HFFc6 (cell line): ENCODE measurements at regions not wholly inside any gene's neighbourhood (a gene's known extent, or its start where the extent isn't known, plus 50 kb on each side); places are given as distances from the start of the nearest gene placed in this dataset.

ENCODE experiments used
- DNase-seq: peaks from one replicate; pipeline ENCODE4 v3.0.0-alpha.2; 2018
- H3K27ac Mint-ChIP-seq: 2 replicates; pipeline ENCODE4 v1.8.0; 2020; ENCODE audit warnings: mild to moderate bottlenecking, mixed read lengths
- H3K27me3 Mint-ChIP-seq: 2 replicates; pipeline ENCODE4 v1.8.0; 2021; ENCODE audit warnings: mild to moderate bottlenecking, moderate library complexity, mixed read lengths; ENCODE audit not compliant: insufficient read depth
- H3K36me3 Mint-ChIP-seq: 2 replicates; pipeline ENCODE4 v1.8.0; 2021; ENCODE audit warnings: low read depth, mixed read lengths
- H3K4me1 Mint-ChIP-seq: 2 replicates; pipeline ENCODE4 v1.8.0; 2020; ENCODE audit warnings: low read depth, mixed read lengths
- H3K4me3 Mint-ChIP-seq: 2 replicates; pipeline ENCODE4 v1.8.0; 2020; ENCODE audit warnings: mild to moderate bottlenecking, moderate library complexity, mixed read lengths
- H3K9me3 Mint-ChIP-seq: 2 replicates; pipeline ENCODE4 v1.8.0; 2020; ENCODE audit warnings: mild to moderate bottlenecking, mixed read lengths
- CTCF ChIP-seq: fragments of 200-600 bp; sonication (generic); IDR thresholded peaks from 2 replicates; pipeline ENCODE4 v1.5.0; 2021; ENCODE audit warnings: antibody characterized with exemption, mild to moderate bottlenecking

DNA sequence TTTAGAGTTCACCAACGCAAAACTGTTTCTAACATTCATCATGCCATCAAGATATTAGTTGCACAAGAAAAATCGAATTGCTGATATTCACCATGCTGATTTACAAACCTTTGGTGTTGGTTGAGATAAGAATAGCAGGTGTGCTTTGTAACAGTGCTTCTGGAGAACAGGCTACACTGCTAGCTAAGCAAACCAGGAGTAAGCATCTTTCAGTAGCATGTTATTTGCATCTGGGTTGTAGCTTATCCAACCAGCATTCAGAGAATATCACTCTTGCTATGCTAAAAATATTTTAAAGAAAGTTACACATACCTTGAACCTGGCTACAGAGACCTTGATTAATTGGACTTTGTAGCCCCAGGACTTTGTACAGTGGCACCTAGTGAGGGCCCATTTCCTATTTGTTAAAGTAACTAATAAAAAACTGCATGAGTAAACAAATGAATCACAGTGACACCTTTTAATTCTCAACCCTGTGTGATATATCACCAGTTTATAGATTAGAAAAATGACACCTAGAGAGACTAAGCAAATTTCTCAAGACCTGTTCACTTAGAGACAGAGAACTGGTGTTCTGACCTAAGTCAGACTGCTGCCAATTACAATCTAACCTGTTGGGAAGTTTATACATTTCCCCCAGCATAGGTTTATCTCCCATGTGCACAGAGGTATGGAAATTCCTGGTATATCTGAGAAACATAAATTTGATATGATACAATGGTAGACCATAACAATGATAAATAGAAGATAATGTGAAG lies 435.5 kb upstream of the TGFBR2 start:
- no peak overlapping the region for H3K4me3 Mint-ChIP-seq
- H3K4me1 Mint-ChIP-seq: peaks cover 11% of the 10 kb centered on the region
- DNase-seq: no peak
- H3K27ac Mint-ChIP-seq: no peak overlapping the region
- H3K9me3 Mint-ChIP-seq: 0 out of 2 replicates have a peak, but pooled peaks cover 6% of the 10 kb centered on the region
- no peaks in the 10 kb centered on the region for H3K27me3 Mint-ChIP-seq
- TF ChIP-seq CTCF: no peak
- H3K36me3 Mint-ChIP-seq: peaks cover 4% of the 10 kb centered on the region; the same call in 1 of the 2 replicates

DNA sequence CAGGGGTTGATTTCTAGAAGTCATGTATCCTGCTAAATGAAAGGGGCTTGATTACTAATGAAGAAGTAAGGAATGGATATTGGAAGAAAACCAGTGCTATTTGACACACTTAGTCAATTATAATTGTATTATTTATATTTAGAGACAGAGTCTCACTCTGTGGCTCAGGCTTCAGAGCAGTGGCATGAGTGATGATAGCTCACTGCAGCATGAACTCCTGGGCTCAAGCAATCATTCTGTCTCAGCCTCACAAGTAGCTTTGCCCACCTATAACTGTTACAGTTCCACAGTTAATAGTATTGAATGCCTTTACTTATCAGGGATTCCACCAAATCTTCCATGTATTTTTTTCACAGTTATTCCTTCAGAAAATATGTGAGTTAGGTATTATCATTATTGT lies 432.0 kb upstream of the TGFBR2 start:
- H3K9me3 Mint-ChIP-seq: no peaks in the 10 kb centered on the region
- no peak overlapping the region for H3K27ac Mint-ChIP-seq
- no peak for DNase-seq
- no peak overlapping the region for H3K4me3 Mint-ChIP-seq
- no peaks in the 10 kb centered on the region for H3K27me3 Mint-ChIP-seq
- H3K4me1 Mint-ChIP-seq: no peaks in the 10 kb centered on the region
- H3K36me3 Mint-ChIP-seq: no peaks in the 10 kb centered on the region
- no peak for TF ChIP-seq CTCF

DNA sequence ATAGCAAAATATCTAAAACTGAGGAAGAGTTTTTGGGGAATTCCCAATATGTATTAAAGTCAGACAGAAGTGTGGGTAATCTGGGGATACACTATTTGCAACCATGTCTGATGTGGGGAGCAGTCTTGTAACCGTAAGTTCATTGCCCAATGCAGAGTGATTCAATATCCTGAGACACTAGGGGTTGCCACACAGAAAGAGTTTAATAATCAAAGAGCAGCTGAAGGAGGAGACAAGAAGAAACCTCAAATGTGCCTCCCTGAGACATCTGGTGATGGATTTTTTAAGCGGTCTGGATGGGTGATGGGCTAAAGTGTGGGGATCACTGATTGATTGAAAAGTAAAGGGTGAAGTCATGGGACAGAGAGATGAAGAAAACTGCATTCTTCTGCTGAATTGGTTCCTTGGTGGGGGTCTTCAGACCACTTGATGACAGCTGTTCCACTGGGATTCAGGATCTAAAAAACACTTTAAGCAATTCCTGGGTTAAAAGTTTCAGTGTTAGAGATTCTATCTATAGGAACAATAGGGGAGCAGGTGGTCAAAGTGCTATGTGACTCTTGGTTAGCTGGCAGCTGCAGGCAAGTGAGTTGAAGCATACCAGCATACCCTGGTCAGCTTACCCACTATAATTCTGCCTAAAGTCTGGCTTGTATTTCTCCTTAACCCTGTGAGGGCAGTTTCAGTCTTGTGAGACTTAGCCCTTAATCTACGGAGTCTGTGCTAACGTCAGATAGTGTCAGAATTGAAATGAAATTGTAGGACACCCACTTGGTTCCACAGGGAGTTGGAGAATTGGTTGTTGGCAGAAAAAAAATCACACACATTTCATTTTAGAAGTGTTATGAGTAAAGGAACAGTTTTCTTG lies 425.9 kb upstream of the TGFBR2 start:
- Mint-ChIP-seq H3K4me1 (peaks cover 6% of the 10 kb centered on the region; the same call in 1 of the 2 replicates), H3K27ac (no peak overlapping the region), H3K27me3 (no peaks in the 10 kb centered on the region; the same call in 1 of the 2 replicates), H3K9me3 (no peaks in the 10 kb centered on the region), H3K36me3 (no peaks in the 10 kb centered on the region), H3K4me3 (no peak overlapping the region)
- TF ChIP-seq CTCF: no peak
- no peak for DNase-seq

GRCh38 chr3:30181178-30181465 lies 425.3 kb upstream of the TGFBR2 start:
- no peaks in the 10 kb centered on the region for H3K36me3 Mint-ChIP-seq
- no peak overlapping the region for H3K27ac Mint-ChIP-seq
- no peak overlapping the region for H3K4me3 Mint-ChIP-seq
- peaks cover 6% of the 10 kb centered on the region; the same call in 1 of the 2 replicates for H3K4me1 Mint-ChIP-seq
- no peaks in the 10 kb centered on the region for H3K9me3 Mint-ChIP-seq
- H3K27me3 Mint-ChIP-seq: no peaks in the 10 kb centered on the region; the same call in 1 of the 2 replicates
- no peak for TF ChIP-seq CTCF
- DNase-seq: no peak

GRCh38 chr3:30181581-30181980 lies 424.8 kb upstream of the TGFBR2 start:
- TF ChIP-seq CTCF: no peak
- DNase-seq: no peak

More at GRCh38 chr3:30181581-30181980, 424.8 kb upstream of the TGFBR2 start:
- Mint-ChIP-seq H3K27ac (no peak overlapping the region), H3K36me3 (no peaks in the 10 kb centered on the region), H3K9me3 (no peaks in the 10 kb centered on the region), H3K4me1 (peaks cover 7% of the 10 kb centered on the region; the same call in 1 of the 2 replicates), H3K4me3 (no peak overlapping the region), H3K27me3 (no peaks in the 10 kb centered on the region; the same call in 1 of the 2 replicates)
